ENCODE measurements at regions not wholly inside any gene's neighbourhood (a gene's known extent, or its start where the extent isn't known, plus 50 kb on each side); places are given as distances from the start of the nearest gene placed in this dataset.

DNA sequence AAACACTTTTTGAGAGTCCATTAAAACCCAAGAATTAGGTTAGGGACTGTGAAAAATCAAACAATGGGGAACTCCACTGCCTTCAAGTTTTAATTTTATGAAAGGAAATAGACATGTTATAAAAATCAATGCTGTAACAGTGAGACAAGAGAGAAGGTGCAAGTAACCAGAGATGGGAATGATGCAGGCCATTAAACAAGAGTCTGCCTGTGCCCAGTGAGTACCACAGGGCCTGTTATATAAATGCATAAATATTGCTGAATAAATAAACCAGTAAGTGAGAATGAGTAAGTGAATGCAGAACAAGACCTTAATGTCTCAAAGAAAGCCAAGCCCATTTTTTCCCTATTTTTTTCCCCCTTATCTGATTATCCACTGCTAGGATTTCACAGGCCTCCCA lies 53.3 kb upstream of the BMP2K start:
- H3K36me3 ChIP-seq (ENCODE audit: control insufficient read depth in 2 of 2, insufficient read depth in 2 of 2, low read length in 2 of 2): no peaks in the 10 kb centered on the region
- H3K4me1 ChIP-seq (ENCODE audit: control insufficient read depth in 2 of 2, insufficient read depth in 2 of 2, low read length in 2 of 2): no peaks in the 10 kb centered on the region
- no peak overlapping the region for H3K9ac ChIP-seq (ENCODE audit: low read depth in 1 of 2, low read length in 2 of 2)
- no peak overlapping the region for H3K27ac ChIP-seq (ENCODE audit: low read depth in 2 of 2, low read length in 2 of 2)
- H3K9me3 ChIP-seq (ENCODE audit: control insufficient read depth in 2 of 2, low read length in 2 of 2): no peaks in the 10 kb centered on the region
- H3K27me3 ChIP-seq (ENCODE audit: control insufficient read depth in 2 of 2, insufficient read depth in 2 of 2, low read length in 2 of 2): no peaks in the 10 kb centered on the region
- no peak overlapping the region for H3K4me3 ChIP-seq (ENCODE audit: low read length in 2 of 2)
